AG10803 (cell line): ENCODE measurements at regions not wholly inside any gene's neighbourhood (a gene's known extent, or its start where the extent isn't known, plus 50 kb on each side); places are given as distances from the start of the nearest gene placed in this dataset.

ENCODE experiments used
- DNase-seq: peaks from one replicate; pipeline ENCODE4 v3.0.0; 2010; ENCODE audit warnings: low read depth
- H3K4me3 ChIP-seq: 2 replicates; pipeline ENCODE4 v1.5.1; 2011; ENCODE audit warnings: mild to moderate bottlenecking, low read length, control low read depth
- TF ChIP-seq, protein P1 (sequence below): conservative IDR thresholded peaks from 2 replicates; pipeline ENCODE4 v1.5.1; 2011; ENCODE audit warnings: mild to moderate bottlenecking, low read length, control low read depth, inconsistent platforms

- no peak for DNase-seq
- H3K4me3 ChIP-seq, result no peak overlapping the region
- TF ChIP-seq, protein P1, sequence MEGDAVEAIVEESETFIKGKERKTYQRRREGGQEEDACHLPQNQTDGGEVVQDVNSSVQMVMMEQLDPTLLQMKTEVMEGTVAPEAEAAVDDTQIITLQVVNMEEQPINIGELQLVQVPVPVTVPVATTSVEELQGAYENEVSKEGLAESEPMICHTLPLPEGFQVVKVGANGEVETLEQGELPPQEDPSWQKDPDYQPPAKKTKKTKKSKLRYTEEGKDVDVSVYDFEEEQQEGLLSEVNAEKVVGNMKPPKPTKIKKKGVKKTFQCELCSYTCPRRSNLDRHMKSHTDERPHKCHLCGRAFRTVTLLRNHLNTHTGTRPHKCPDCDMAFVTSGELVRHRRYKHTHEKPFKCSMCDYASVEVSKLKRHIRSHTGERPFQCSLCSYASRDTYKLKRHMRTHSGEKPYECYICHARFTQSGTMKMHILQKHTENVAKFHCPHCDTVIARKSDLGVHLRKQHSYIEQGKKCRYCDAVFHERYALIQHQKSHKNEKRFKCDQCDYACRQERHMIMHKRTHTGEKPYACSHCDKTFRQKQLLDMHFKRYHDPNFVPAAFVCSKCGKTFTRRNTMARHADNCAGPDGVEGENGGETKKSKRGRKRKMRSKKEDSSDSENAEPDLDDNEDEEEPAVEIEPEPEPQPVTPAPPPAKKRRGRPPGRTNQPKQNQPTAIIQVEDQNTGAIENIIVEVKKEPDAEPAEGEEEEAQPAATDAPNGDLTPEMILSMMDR, result no peak
Measured at GRCh38 chr3:132218817-132219755, 98.1 kb upstream of the ACP3 start.

DNA sequence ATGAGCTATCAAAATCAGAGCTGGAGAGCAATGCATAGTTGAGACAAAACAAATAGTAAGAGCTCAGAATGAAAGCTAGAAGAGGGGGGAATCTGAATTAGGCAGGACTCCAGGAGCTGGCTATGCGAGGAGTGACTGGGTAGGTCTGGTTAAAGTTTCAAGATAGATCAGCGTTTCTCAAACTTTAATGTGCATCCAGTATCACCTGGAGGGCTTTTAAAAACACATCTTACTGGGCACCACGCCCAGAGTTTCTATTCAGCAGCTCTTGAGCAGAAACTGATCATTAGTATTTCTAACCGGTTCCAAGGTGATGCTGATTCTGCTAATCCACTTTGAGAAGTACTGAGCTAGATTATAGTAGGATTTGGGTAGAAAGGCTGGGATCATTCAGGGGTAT lies 96.2 kb upstream of the ACP3 start:
- no peak for DNase-seq
- H3K4me3 ChIP-seq, result no peak overlapping the region
- TF ChIP-seq, protein P1, result no peak

GRCh38 chr3:132222868-132223538 lies 94.2 kb upstream of the ACP3 start:
- TF ChIP-seq, protein P1, result no peak
- no peak for DNase-seq

DNA sequence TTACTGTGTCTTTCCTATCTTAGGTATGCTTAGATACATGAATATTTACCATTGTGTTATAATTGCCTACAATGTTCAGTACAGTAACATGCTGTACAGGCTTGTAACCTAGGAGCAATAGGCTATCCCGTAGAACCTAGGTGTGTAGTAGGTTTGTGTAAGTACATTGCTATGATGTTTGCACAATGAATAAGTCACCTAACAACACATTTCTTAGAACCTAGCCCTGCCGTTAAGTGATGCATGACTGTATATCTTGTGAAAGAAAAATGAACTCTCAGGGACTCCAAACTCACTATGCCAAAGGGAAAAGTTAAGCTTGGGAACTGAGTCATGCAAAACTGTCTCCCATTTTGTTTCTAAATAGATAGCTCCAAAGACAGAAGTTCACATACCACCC lies 91.5 kb upstream of the ACP3 start:
- no peak overlapping the region for H3K4me3 ChIP-seq
- no peak for DNase-seq
- TF ChIP-seq, protein P1, result no peak

More at GRCh38 chr3:132222868-132223538, 94.2 kb upstream of the ACP3 start:
- H3K4me3 ChIP-seq, result no peak overlapping the region

DNA sequence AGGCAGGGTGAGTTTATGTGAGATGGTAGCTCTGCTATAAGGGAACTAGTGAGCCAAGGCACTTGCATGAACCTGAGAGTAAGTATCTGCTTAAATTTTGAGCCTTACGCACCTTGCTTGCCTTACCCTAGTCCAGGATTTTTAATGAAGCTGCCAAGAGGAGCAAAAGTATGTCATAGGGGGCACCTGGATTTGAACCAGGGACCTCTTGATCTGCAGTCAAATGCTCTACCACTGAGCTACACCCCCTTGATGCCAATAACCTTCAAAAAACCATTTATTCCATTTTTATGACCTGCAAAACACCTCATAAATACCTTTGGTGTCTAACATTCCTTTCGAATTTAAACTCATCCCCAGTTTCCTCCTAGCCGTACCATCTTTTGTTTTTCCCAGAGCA lies 88.3 kb upstream of the ACP3 start:
- no peak overlapping the region for H3K4me3 ChIP-seq
- no peak for DNase-seq
- TF ChIP-seq, protein P1, result no peak

DNA sequence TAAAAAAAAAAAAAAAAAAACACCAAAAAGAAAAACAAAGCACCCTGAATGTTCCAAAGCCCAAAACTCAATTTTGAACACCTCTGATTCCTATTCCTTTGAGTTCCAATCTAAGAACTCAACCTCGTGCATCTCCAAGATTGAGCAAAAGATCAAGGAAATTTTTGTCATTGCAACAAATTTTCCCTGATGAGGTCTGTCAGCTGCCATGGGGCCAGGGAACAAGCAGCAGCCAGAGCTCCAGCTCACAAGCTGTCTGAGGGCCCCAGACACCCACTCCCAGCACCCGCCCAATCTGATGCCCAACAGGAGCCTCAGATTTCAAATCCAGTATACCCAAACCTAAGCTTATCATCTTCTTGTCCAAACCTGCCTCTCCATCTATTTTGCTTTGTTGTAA lies 87.6 kb upstream of the ACP3 start:
- no peak for DNase-seq
- TF ChIP-seq, protein P1, result no peak

More for the DNA sequence above, 87.6 kb upstream of the ACP3 start:
- no peak overlapping the region for H3K4me3 ChIP-seq
